SK-N-SH treated with all-trans-retinoic acid at 6 μM for 48 hours (cell line): ENCODE measurements at regions not wholly inside any gene's neighbourhood (a gene's known extent, or its start where the extent isn't known, plus 50 kb on each side); places are given as distances from the start of the nearest gene placed in this dataset.

Experiments used
- ATAC-seq: fragments of 200-7000 bp; cut with Tn5 transposase; 3 replicates; pipeline ENCODE4 v1.9.1; 2020; ENCODE audit warnings: mild to moderate bottlenecking, moderate library complexity
- ARNTL ChIP-seq: fragments of 450-650 bp; formaldehyde crosslinking; IDR thresholded peaks from 2 replicates; pipeline ENCODE4 v1.5.0; 2020; ENCODE audit warnings: low read depth, mild to moderate bottlenecking, moderate library complexity, borderline replicate concordance
- BACH2 ChIP-seq: fragments of 250-450 bp; sonication (Bioruptor Pico); IDR thresholded peaks from 2 replicates; pipeline ENCODE4 v1.9.0; 2021; ENCODE audit warnings: mild to moderate bottlenecking, borderline replicate concordance
- CREB5 ChIP-seq: fragments of 250-450 bp; sonication (Bioruptor Pico); IDR thresholded peaks from 2 replicates; pipeline ENCODE4 v1.5.1; 2020; ENCODE audit warnings: low read depth, mild to moderate bottlenecking, moderate library complexity
- CSDC2 ChIP-seq: fragments of 250-450 bp; sonication (Bioruptor Pico); IDR thresholded peaks from 2 replicates; pipeline ENCODE4 v1.5.0; 2020; ENCODE audit warnings: mild to moderate bottlenecking, moderate library complexity
- ESRRG ChIP-seq: fragments of 250-450 bp; sonication (Bioruptor Pico); IDR thresholded peaks from 2 replicates; pipeline ENCODE4 v1.6.1; 2021; ENCODE audit warnings: mild to moderate bottlenecking
- ISL1 ChIP-seq: fragments of 250-450 bp; sonication (Bioruptor Pico); IDR thresholded peaks from 2 replicates; pipeline ENCODE4 v2.1.2; 2022; ENCODE audit warnings: mild to moderate bottlenecking, moderate library complexity
- OSR1 ChIP-seq: fragments of 250-450 bp; sonication (Bioruptor Pico); IDR thresholded peaks from 2 replicates; pipeline ENCODE4 v1.8.0; 2022; ENCODE audit warnings: moderate library complexity, mild to moderate bottlenecking, inconsistent platforms
- PATZ1 ChIP-seq: fragments of 250-450 bp; sonication (Bioruptor Pico); IDR thresholded peaks from 2 replicates; pipeline ENCODE4 v1.8.0; 2020; ENCODE audit warnings: mild to moderate bottlenecking, moderate library complexity, borderline replicate concordance
- POU6F1 ChIP-seq: fragments of 250-450 bp; sonication (Bioruptor Pico); IDR thresholded peaks from 2 replicates; pipeline ENCODE4 v1.8.0; 2021; ENCODE audit warnings: low read depth, mild to moderate bottlenecking, moderate library complexity, borderline replicate concordance
- RARB ChIP-seq: fragments of 250-450 bp; sonication (Bioruptor Pico); IDR thresholded peaks from 2 replicates; pipeline ENCODE4 v1.8.0; 2021; ENCODE audit warnings: mild to moderate bottlenecking, moderate library complexity
- SNAI2 ChIP-seq: fragments of 250-450 bp; sonication (Bioruptor Pico); IDR thresholded peaks from 2 replicates; pipeline ENCODE4 v1.5.0; 2020; ENCODE audit warnings: mild to moderate bottlenecking, moderate library complexity
- TCF4 ChIP-seq: fragments of 250-450 bp; sonication (Bioruptor Pico); IDR thresholded peaks from 2 replicates; pipeline ENCODE4 v1.8.0; 2021; ENCODE audit warnings: mild to moderate bottlenecking, moderate library complexity, borderline replicate concordance
- ZC3H10 ChIP-seq: fragments of 250-450 bp; sonication (Bioruptor Pico); IDR thresholded peaks from 2 replicates; pipeline ENCODE4 v1.5.1; 2021; ENCODE audit warnings: mild to moderate bottlenecking, moderate library complexity
- ZFP3 ChIP-seq: fragments of 250-450 bp; sonication (Bioruptor Pico); IDR thresholded peaks from 2 replicates; pipeline ENCODE4 v1.5.0; 2020; ENCODE audit warnings: mild to moderate bottlenecking, moderate library complexity
- ZFP30 ChIP-seq: fragments of 450-650 bp; formaldehyde crosslinking; IDR thresholded peaks from 2 replicates; pipeline ENCODE4 v1.5.0; 2022; ENCODE audit warnings: mild to moderate bottlenecking, moderate library complexity
- ZNF565 ChIP-seq: fragments of 450-650 bp; formaldehyde crosslinking; conservative IDR thresholded peaks from 2 replicates; pipeline ENCODE4 v1.5.0; 2020; ENCODE audit warnings: low read depth, mild to moderate bottlenecking, moderate library complexity
- ZNF70 ChIP-seq: fragments of 450-650 bp; formaldehyde crosslinking; IDR thresholded peaks from 2 replicates; pipeline ENCODE4 v1.5.0; 2020; ENCODE audit warnings: mild to moderate bottlenecking, moderate library complexity
- ZNF8 ChIP-seq: fragments of 450-650 bp; formaldehyde crosslinking; IDR thresholded peaks from 2 replicates; pipeline ENCODE4 v1.5.0; 2020; ENCODE audit warnings: mild to moderate bottlenecking, moderate library complexity
- TF ChIP-seq, protein P1 (sequence below): fragments of 250-450 bp; sonication (Bioruptor Pico); IDR thresholded peaks from 2 replicates; pipeline ENCODE4 v1.5.0; 2020; ENCODE audit warnings: mild to moderate bottlenecking, moderate library complexity
- TF ChIP-seq, protein P2 (sequence below): fragments of 250-450 bp; sonication (Bioruptor Pico); IDR thresholded peaks from 2 replicates; pipeline ENCODE4 v1.5.1; 2021; ENCODE audit warnings: mild to moderate bottlenecking, moderate library complexity

DNA sequence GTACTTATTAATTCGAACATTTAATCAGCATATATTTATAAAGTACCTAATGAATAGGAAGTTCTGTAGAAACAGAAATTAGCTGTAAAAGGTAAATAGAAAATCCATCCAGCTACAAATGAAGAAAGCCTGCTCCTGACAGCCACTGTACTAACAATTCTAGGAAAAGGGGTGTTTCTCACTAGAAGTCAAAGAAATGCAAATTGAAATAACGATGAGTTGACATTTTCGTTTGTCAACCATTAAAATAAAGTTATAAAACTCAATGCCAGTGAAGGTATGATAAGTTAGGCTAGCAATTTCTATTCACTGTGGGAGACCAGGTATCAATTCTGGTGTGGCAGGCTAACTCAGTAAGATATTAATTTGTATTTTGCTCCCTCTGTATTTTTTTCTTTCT, 198.0 kb downstream of the ARL4C start:
- ATAC-seq, result no peak
- no peak for TF ChIP-seq CREB5 (CRISPR knock-in tag)
- TF ChIP-seq, protein P1, sequence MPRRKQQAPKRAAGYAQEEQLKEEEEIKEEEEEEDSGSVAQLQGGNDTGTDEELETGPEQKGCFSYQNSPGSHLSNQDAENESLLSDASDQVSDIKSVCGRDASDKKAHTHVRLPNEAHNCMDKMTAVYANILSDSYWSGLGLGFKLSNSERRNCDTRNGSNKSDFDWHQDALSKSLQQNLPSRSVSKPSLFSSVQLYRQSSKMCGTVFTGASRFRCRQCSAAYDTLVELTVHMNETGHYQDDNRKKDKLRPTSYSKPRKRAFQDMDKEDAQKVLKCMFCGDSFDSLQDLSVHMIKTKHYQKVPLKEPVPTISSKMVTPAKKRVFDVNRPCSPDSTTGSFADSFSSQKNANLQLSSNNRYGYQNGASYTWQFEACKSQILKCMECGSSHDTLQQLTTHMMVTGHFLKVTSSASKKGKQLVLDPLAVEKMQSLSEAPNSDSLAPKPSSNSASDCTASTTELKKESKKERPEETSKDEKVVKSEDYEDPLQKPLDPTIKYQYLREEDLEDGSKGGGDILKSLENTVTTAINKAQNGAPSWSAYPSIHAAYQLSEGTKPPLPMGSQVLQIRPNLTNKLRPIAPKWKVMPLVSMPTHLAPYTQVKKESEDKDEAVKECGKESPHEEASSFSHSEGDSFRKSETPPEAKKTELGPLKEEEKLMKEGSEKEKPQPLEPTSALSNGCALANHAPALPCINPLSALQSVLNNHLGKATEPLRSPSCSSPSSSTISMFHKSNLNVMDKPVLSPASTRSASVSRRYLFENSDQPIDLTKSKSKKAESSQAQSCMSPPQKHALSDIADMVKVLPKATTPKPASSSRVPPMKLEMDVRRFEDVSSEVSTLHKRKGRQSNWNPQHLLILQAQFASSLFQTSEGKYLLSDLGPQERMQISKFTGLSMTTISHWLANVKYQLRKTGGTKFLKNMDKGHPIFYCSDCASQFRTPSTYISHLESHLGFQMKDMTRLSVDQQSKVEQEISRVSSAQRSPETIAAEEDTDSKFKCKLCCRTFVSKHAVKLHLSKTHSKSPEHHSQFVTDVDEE (CRISPR knock-in tag), result no peak
- TF ChIP-seq, all 23 proteins: peak for 0

DNA sequence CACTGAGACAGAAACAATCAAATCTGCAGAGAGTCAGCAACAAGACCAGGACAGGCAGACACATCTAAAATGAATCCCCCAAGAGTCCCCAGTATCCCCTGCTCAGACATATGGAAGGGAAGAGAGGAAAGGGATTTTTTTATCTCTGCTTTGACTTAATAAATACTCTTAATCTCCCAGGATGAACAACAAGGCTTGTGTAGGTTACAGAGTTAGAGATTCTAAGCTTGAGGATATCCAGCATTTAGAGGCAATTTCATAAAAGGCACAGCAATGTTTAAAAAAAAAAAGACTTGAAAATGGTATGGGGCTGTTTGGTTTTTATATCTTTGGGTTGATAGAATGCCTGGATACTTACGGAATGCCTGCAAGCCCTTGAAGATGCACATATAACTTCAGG, 199.9 kb downstream of the ARL4C start:
- TF ChIP-seq, protein P1 (CRISPR knock-in tag), result no peak
- TF ChIP-seq ZFP3 (no peak), CSDC2 (CRISPR knock-in tag) (no peak), ZNF565 (CRISPR knock-in tag) (no peak), OSR1 (CRISPR knock-in tag) (no peak), CREB5 (CRISPR knock-in tag) (no peak), ISL1 (no peak), BACH2 (CRISPR knock-in tag) (no peak), POU6F1 (no peak), RARB (CRISPR knock-in tag) (no peak), ZC3H10 (CRISPR knock-in tag) (no peak), TCF4 (CRISPR knock-in tag) (no peak), ESRRG (no peak), ZNF8 (CRISPR knock-in tag) (no peak), PATZ1 (CRISPR knock-in tag) (no peak), ZNF70 (no peak), ARNTL (CRISPR knock-in tag) (no peak), SNAI2 (CRISPR knock-in tag) (no peak), ZFP30 (CRISPR knock-in tag) (no peak)
- TF ChIP-seq, protein P2, sequence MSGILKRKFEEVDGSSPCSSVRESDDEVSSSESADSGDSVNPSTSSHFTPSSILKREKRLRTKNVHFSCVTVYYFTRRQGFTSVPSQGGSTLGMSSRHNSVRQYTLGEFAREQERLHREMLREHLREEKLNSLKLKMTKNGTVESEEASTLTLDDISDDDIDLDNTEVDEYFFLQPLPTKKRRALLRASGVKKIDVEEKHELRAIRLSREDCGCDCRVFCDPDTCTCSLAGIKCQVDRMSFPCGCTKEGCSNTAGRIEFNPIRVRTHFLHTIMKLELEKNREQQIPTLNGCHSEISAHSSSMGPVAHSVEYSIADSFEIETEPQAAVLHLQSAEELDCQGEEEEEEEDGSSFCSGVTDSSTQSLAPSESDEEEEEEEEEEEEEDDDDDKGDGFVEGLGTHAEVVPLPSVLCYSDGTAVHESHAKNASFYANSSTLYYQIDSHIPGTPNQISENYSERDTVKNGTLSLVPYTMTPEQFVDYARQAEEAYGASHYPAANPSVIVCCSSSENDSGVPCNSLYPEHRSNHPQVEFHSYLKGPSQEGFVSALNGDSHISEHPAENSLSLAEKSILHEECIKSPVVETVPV (CRISPR knock-in tag), result no peak
- ATAC-seq, result no peak
